ENCODE measurements at regions not wholly inside any gene's neighbourhood (a gene's known extent, or its start where the extent isn't known, plus 50 kb on each side); places are given as distances from the start of the nearest gene placed in this dataset.

GRCh38 chr20:60125513-60125912, 167.3 kb downstream of the CDH26 start:
- DNase-seq (ENCODE audit: low read depth in 2 of 2), result no peak

- DNase-seq (ENCODE audit: low read depth in 2 of 2), result no peak
These were observed 168.8 kb downstream of the CDH26 start for GRCh38 chr20:60126975-60127374.

- no peak for DNase-seq (ENCODE audit: low read depth in 2 of 2)
These were observed 173.2 kb downstream of the CDH26 start for GRCh38 chr20:60131375-60131774.

- no peak for DNase-seq (ENCODE audit: low read depth in 2 of 2)
These were observed 174.1 kb downstream of the CDH26 start for GRCh38 chr20:60132162-60132826.

GRCh38 chr20:60132827-60133670, 174.8 kb downstream of the CDH26 start:
- DNase-seq (ENCODE audit: low read depth in 2 of 2), result no peak

GRCh38 chr20:60135276-60135675, 177.1 kb downstream of the CDH26 start:
- no peak for DNase-seq (ENCODE audit: low read depth in 2 of 2)

- no peak for DNase-seq (ENCODE audit: low read depth in 2 of 2)
These were observed 178.6 kb downstream of the CDH26 start for GRCh38 chr20:60136645-60137401.

- DNase-seq (ENCODE audit: low read depth in 2 of 2), result no peak
These were observed 179.5 kb downstream of the CDH26 start for GRCh38 chr20:60137657-60138245.

- no peak for DNase-seq (ENCODE audit: low read depth in 2 of 2)
These were observed 180.3 kb downstream of the CDH26 start for GRCh38 chr20:60138256-60139220.

GRCh38 chr20:60139663-60140446, 181.6 kb downstream of the CDH26 start:
- no peak for DNase-seq (ENCODE audit: low read depth in 2 of 2)

- DNase-seq (ENCODE audit: low read depth in 2 of 2), result no peak
These were observed 184.4 kb downstream of the CDH26 start for GRCh38 chr20:60142587-60142986.

- no peak for DNase-seq (ENCODE audit: low read depth in 2 of 2)
These were observed 185.1 kb downstream of the CDH26 start for GRCh38 chr20:60143261-60143842.

- no peak for DNase-seq (ENCODE audit: low read depth in 2 of 2)
These were observed 186.2 kb downstream of the CDH26 start for GRCh38 chr20:60144404-60144803.

- no peak for DNase-seq (ENCODE audit: low read depth in 2 of 2)
These were observed 186.8 kb downstream of the CDH26 start for GRCh38 chr20:60144974-60145527.

- no peak for DNase-seq (ENCODE audit: low read depth in 2 of 2)
These were observed 188.8 kb downstream of the CDH26 start for GRCh38 chr20:60147004-60147403.

- DNase-seq (ENCODE audit: low read depth in 2 of 2), result no peak
These were observed 190.7 kb downstream of the CDH26 start for GRCh38 chr20:60148885-60149284.

- DNase-seq (ENCODE audit: low read depth in 2 of 2), result no peak
These were observed 194.6 kb downstream of the CDH26 start for GRCh38 chr20:60152792-60153191.

GRCh38 chr20:60160451-60161145, 202.4 kb downstream of the CDH26 start:
- DNase-seq (ENCODE audit: low read depth in 2 of 2), result no peak

- DNase-seq (ENCODE audit: low read depth in 2 of 2), result no peak
These were observed 209.6 kb downstream of the CDH26 start for GRCh38 chr20:60167812-60168211.
